IMR-90 (cell line): ENCODE measurements at regions not wholly inside any gene's neighbourhood (a gene's known extent, or its start where the extent isn't known, plus 50 kb on each side); places are given as distances from the start of the nearest gene placed in this dataset.

Source experiments
- ATAC-seq: fragments of 200-7000 bp; cut with Tn5 transposase; 2 replicates; pipeline ENCODE4 v1.9.1; 2020; ENCODE audit warnings: low read depth, mild to moderate bottlenecking, moderate library complexity
- BruUV-seq: library from RNA; stranded (reverse); fragments of 400-500 nt; replicated peaks from 2 replicates; lab custom pipeline; 2021; lab: Mats Ljungman, UMichigan
- CTCF ChIA-PET: fragments of 300-600 bp; formaldehyde crosslinking; extraction: SDS; loops from one replicate; lab custom pipeline; 2021; ENCODE audit warnings: antibody characterized with exemption; lab: Yijun Ruan, JAX
- POLR2A ChIA-PET: fragments of 300-600 bp; sonication (Branson Sonifier 250); formaldehyde crosslinking; loops from one replicate; lab custom pipeline; 2022; ENCODE audit warnings: antibody characterized with exemption; ENCODE audit not compliant: unreplicated experiment; lab: Charles Lee
- DNase-seq: peaks from one replicate; pipeline ENCODE4 v3.0.0; 2013
- H2AFZ ChIP-seq: replicated peaks from 2 replicates; pipeline ENCODE3; 2013; ENCODE audit warnings: low read length, mild to moderate bottlenecking; ENCODE audit not compliant: poor library complexity
- H2AK5ac ChIP-seq: 2 replicates; pipeline ENCODE4 v1.6.1; 2013; ENCODE audit warnings: low read depth, low read length, inconsistent platforms
- H2AK9ac ChIP-seq: replicated peaks from 2 replicates; pipeline ENCODE3; 2013; ENCODE audit warnings: mild to moderate bottlenecking, low read depth, low read length, moderate library complexity; ENCODE audit not compliant: poor library complexity
- H2BK120ac ChIP-seq: 2 replicates; pipeline ENCODE4 v1.6.1; 2013; ENCODE audit warnings: low read depth, low read length, inconsistent platforms
- H2BK15ac ChIP-seq: 3 replicates; pipeline ENCODE4 v1.6.1; 2013; ENCODE audit warnings: low read depth, low read length, inconsistent platforms
- H2BK20ac ChIP-seq: 2 replicates; pipeline ENCODE4 v1.6.1; 2013; ENCODE audit warnings: low read depth, mild to moderate bottlenecking, inconsistent platforms, low read length, moderate library complexity
- H2BK5ac ChIP-seq: 2 replicates; pipeline ENCODE4 v1.6.1; 2013; ENCODE audit warnings: mild to moderate bottlenecking, low read depth, low read length, inconsistent platforms; ENCODE audit not compliant: poor library complexity, severe bottlenecking
- H3K14ac ChIP-seq: replicated peaks from 2 replicates; pipeline ENCODE4 v1.6.1; 2013; ENCODE audit warnings: low read depth, low read length, inconsistent platforms
- H3K18ac ChIP-seq: 2 replicates; pipeline ENCODE4 v1.6.1; 2013; ENCODE audit warnings: low read depth, low read length, control low read depth
- H3K23ac ChIP-seq: 2 replicates; pipeline ENCODE4 v1.6.1; 2013; ENCODE audit warnings: low read depth, low read length, inconsistent platforms
- H3K27ac ChIP-seq: 2 replicates; pipeline ENCODE4 v1.5.1; 2013; ENCODE audit warnings: mild to moderate bottlenecking, control low read depth, low read length; ENCODE audit not compliant: insufficient read depth
- H3K27me3 ChIP-seq: 2 replicates; pipeline ENCODE4 v1.6.1; 2013; ENCODE audit warnings: low read length; ENCODE audit not compliant: control insufficient read depth, insufficient read depth
- H3K36me3 ChIP-seq: 2 replicates; pipeline ENCODE4 v1.6.1; 2013; ENCODE audit warnings: low read length, mixed read lengths; ENCODE audit not compliant: control insufficient read depth, insufficient read depth
- H3K4ac ChIP-seq: 2 replicates; pipeline ENCODE4 v1.6.1; 2013; ENCODE audit warnings: low read depth, low read length, inconsistent platforms
- H3K4me1 ChIP-seq: 2 replicates; pipeline ENCODE4 v1.6.1; 2013; ENCODE audit warnings: low read length, mixed read lengths; ENCODE audit not compliant: control insufficient read depth, insufficient read depth
- H3K4me2 ChIP-seq: 2 replicates; pipeline ENCODE4 v1.6.1; 2013; ENCODE audit warnings: low read depth, mild to moderate bottlenecking, control low read depth, low read length, moderate library complexity
- H3K4me3 ChIP-seq: 2 replicates; pipeline ENCODE4 v1.5.1; 2013; ENCODE audit warnings: low read depth, mild to moderate bottlenecking, control low read depth, low read length, moderate library complexity; ENCODE audit not compliant: insufficient read depth
- H3K56ac ChIP-seq: 2 replicates; pipeline ENCODE4 v1.6.1; 2013; ENCODE audit warnings: low read length, inconsistent platforms; ENCODE audit not compliant: insufficient read depth; ENCODE audit errors: extremely low read depth
- H3K79me1 ChIP-seq, 2 experiments: 2 replicates each; pipeline ENCODE4 v1.6.1; 2013; ENCODE audit warnings: low read length in 2 of 2, inconsistent platforms in 1 of 2, low read depth in 1 of 2
- H3K9ac ChIP-seq: 2 replicates; pipeline ENCODE4 v1.6.1; 2013; ENCODE audit warnings: low read depth, low read length, control low read depth
- H3K9me1 ChIP-seq: 2 replicates; pipeline ENCODE4 v1.6.1; 2013; ENCODE audit warnings: low read length, inconsistent platforms; ENCODE audit not compliant: insufficient read depth
- H3K9me3 ChIP-seq: 2 replicates; pipeline ENCODE4 v1.6.1; 2013; ENCODE audit warnings: low read length; ENCODE audit not compliant: control insufficient read depth, insufficient read depth
- H4K20me1 ChIP-seq: 2 replicates; pipeline ENCODE4 v1.6.1; 2013; ENCODE audit warnings: low read length, inconsistent platforms; ENCODE audit not compliant: insufficient read depth
- H4K5ac ChIP-seq: 2 replicates; pipeline ENCODE4 v1.6.1; 2013; ENCODE audit warnings: mild to moderate bottlenecking, low read depth, low read length, control low read depth
- H4K8ac ChIP-seq, 2 experiments: 2 replicates each; pipeline ENCODE4 v1.6.1; 2013; ENCODE audit warnings: low read depth in 2 of 2, low read length in 2 of 2, control low read depth in 1 of 2, inconsistent platforms in 1 of 2
- H4K91ac ChIP-seq: 2 replicates; pipeline ENCODE4 v1.6.1; 2013; ENCODE audit warnings: low read depth, low read length, inconsistent platforms; ENCODE audit not compliant: insufficient read depth
- MAFK ChIP-seq: IDR thresholded peaks from 2 replicates; pipeline ENCODE4 v1.6.1; 2012; ENCODE audit warnings: low read depth, low read length, improper control_type of control experiment
- RFX5 ChIP-seq: IDR thresholded peaks from 2 replicates; pipeline ENCODE4 v1.8.0; 2012; ENCODE audit warnings: low read depth, mild to moderate bottlenecking, low read length, moderate library complexity
- USF2 ChIP-seq: fragments of 150-350 bp; IDR thresholded peaks from 2 replicates; pipeline ENCODE4 v1.6.1; 2017; ENCODE audit warnings: mild to moderate bottlenecking, antibody characterized with exemption, low read length, low read depth
- WGBS, 2 experiments: methylation state at CpG; one replicate each; pipeline versions ENCODE4 v1.1.5 to v1.1.7; 2013; ENCODE audit warnings: missing lambda C conversion rate in 2 of 2; ENCODE audit not compliant: insufficient read length in 1 of 2; ENCODE audit errors: extremely low coverage in 2 of 2; 5-methylcytosine and 5-hydroxymethylcytosine counted together
- dilution Hi-C: fragments of 300-500 bp; cut with HindIII; formaldehyde crosslinking; loops from one replicate; pipeline ENCODE4 v1.14.3; 2018; ENCODE audit warnings: low sequenced_read_pairs; ENCODE audit not compliant: unreplicated experiment
- in situ Hi-C: fragments of 300-500 bp; cut with MboI; formaldehyde crosslinking; loops from 3 replicates; pipeline ENCODE4 v1.14.3; 2019; ENCODE audit warnings: low sequenced_read_pairs, inconsistent platforms, mixed read lengths
- intact Hi-C: fragments of 100-400 bp; cut with micrococcal nuclease; formaldehyde crosslinking; loops from 2 replicates; pipeline ENCODE4 v1.10.0; 2022

DNA sequence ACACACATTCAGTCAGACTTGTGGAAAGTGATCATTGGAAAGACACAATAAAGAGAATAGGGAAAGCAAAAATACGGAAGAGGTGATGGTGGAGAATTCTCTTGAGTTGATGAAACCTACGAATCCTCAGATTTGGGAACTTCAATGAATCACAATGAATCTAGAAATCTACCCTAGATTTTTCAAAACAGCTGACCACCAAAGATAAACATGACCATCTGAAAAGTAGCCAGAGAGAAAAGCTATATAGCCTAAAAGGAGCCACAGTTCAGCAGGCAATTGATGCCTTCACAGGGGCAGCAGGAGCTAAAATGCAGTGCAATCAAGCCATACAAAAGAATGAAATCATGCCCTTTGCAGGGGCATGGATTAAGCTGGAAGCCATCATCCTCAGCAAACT is 170.6 kb upstream of the RUNX1 start:
- in situ Hi-C loops: no loop called here
- H3K9me3 ChIP-seq: no peaks in the 10 kb centered on the region
- H3K36me3 ChIP-seq: no peaks in the 10 kb centered on the region
- H2BK20ac ChIP-seq: peak overlapping the region; percentile 59; the same call in 1 of the 2 replicates
- H3K4me1 ChIP-seq: peaks cover 6% of the 10 kb centered on the region; the same call in 1 of the 2 replicates
- peak overlapping the region; percentile 30; the same call in 1 of the 3 replicates for H2BK15ac ChIP-seq
- H3K4me3 ChIP-seq: no peak overlapping the region
- no peak overlapping the region for H4K8ac ChIP-seq
- H3K27ac ChIP-seq: no peak overlapping the region
- H3K56ac ChIP-seq: peak overlapping the region; percentile 28; the same call in 1 of the 2 replicates
- no peak for ATAC-seq
- H3K14ac ChIP-seq: 0 out of 2 replicates have a peak overlapping the region, but pooled peaks have one; percentile 62
- H3K79me1 ChIP-seq: no peaks in the 10 kb centered on the region
- peak overlapping the region; percentile 66 for H2BK5ac ChIP-seq
- no CpG with 5 or more reads among the region's 2 CpGs for WGBS, 2 experiments
- peak overlapping the region; percentile 5; the same call in 1 of the 2 replicates for H3K9ac ChIP-seq
- peak overlapping the region; percentile 66; the same call in 1 of the 2 replicates for H2AK5ac ChIP-seq
- peak overlapping the region; percentile 57; the same call in 1 of the 2 replicates for H3K18ac ChIP-seq
- no TSS peak for BruUV-seq
- no peak overlapping the region for H2AFZ ChIP-seq
- intact Hi-C loops: no loop called here
- H3K9me1 ChIP-seq: peaks cover 13% of the 10 kb centered on the region
- DNase-seq: no peak
- no peak overlapping the region for H2AK9ac ChIP-seq
- peak overlapping the region; percentile 64; the same call in 1 of the 2 replicates for H3K23ac ChIP-seq
- no peak overlapping the region; the same call in 1 of the 2 replicates for H4K91ac ChIP-seq
- no peak overlapping the region for H3K4me2 ChIP-seq
- CTCF ChIA-PET: no interaction called here
- no peaks in the 10 kb centered on the region for H3K27me3 ChIP-seq
- peak overlapping the region; percentile 49 for H3K4ac ChIP-seq
- POLR2A ChIA-PET: no interaction called here
- no peak overlapping the region; the same call in 1 of the 2 replicates for H4K5ac ChIP-seq
- H4K20me1 ChIP-seq: no peaks in the 10 kb centered on the region
- TF ChIP-seq MAFK: no peak
- TF ChIP-seq RFX5: no peak
- no peak for TF ChIP-seq USF2
- peak overlapping the region; percentile 70; the same call in 1 of the 2 replicates for H2BK120ac ChIP-seq
- dilution Hi-C loops: no loop called here
